ENCODE measurements at regions not wholly inside any gene's neighbourhood (a gene's known extent, or its start where the extent isn't known, plus 50 kb on each side); places are given as distances from the start of the nearest gene placed in this dataset.

- TF ChIP-seq EGR1 (IDR thresholded peaks at IDR 0.05) (no peak), YY1 (IDR thresholded peaks at IDR 0.05; ENCODE audit: low read depth) (no peak), TEAD4 (IDR thresholded peaks at IDR 0.05) (no peak), TAF1 (IDR thresholded peaks at IDR 0.05; ENCODE audit: low read depth) (no peak)
These were observed 2220.8 kb upstream of the PCDH20 start for GRCh38 chr13:63636316-63636993.

- TF ChIP-seq TAF1 (IDR thresholded peaks at IDR 0.05; ENCODE audit: low read depth) = no peak
- no peak for TF ChIP-seq CEBPB (IDR thresholded peaks at IDR 0.05)
- TF ChIP-seq FOXM1 (IDR thresholded peaks at IDR 0.05; ENCODE audit: borderline replicate concordance, low read depth) = no peak
- no peak for TF ChIP-seq REST (IDR thresholded peaks at IDR 0.05; ENCODE audit: low read depth)
- no peak for TF ChIP-seq NFIC (IDR thresholded peaks at IDR 0.05)
- TF ChIP-seq CREB1 (IDR thresholded peaks at IDR 0.05; ENCODE audit: low read depth) = no peak
- TF ChIP-seq TCF12 (IDR thresholded peaks at IDR 0.05; ENCODE audit: low read depth) = no peak
- TF ChIP-seq YY1 (IDR thresholded peaks at IDR 0.05; ENCODE audit: low read depth) = no peak
- TF ChIP-seq EGR1 (IDR thresholded peaks at IDR 0.05) = no peak
- TF ChIP-seq MAX (IDR thresholded peaks at IDR 0.05) = no peak
- no peak for TF ChIP-seq EP300 (IDR thresholded peaks at IDR 0.05; ENCODE audit: borderline replicate concordance)
- no peak for TF ChIP-seq RAD21 (IDR thresholded peaks at IDR 0.05; ENCODE audit: low read depth)
- no peak for TF ChIP-seq ZBTB7A (IDR thresholded peaks at IDR 0.05; ENCODE audit: low read depth)
- no peak for TF ChIP-seq TEAD4 (IDR thresholded peaks at IDR 0.05)
- no peak for TF ChIP-seq USF1 (IDR thresholded peaks at IDR 0.05)
These were observed 2216.7 kb upstream of the PCDH20 start for GRCh38 chr13:63632321-63632720.

- TF ChIP-seq REST (IDR thresholded peaks at IDR 0.05; ENCODE audit: low read depth) (no peak), USF1 (IDR thresholded peaks at IDR 0.05) (no peak), TEAD4 (IDR thresholded peaks at IDR 0.05) (no peak), YY1 (IDR thresholded peaks at IDR 0.05; ENCODE audit: low read depth) (no peak)
These were observed 2215.4 kb upstream of the PCDH20 start for GRCh38 chr13:63631006-63631405.

- TF ChIP-seq RAD21 (IDR thresholded peaks at IDR 0.05; ENCODE audit: low read depth) = no peak
- no peak for TF ChIP-seq EGR1 (IDR thresholded peaks at IDR 0.05)
- no peak for TF ChIP-seq TCF12 (IDR thresholded peaks at IDR 0.05; ENCODE audit: low read depth)
- no peak for TF ChIP-seq ZBTB7A (IDR thresholded peaks at IDR 0.05; ENCODE audit: low read depth)
- no peak for TF ChIP-seq EP300 (IDR thresholded peaks at IDR 0.05; ENCODE audit: borderline replicate concordance)
- TF ChIP-seq FOXM1 (IDR thresholded peaks at IDR 0.05; ENCODE audit: borderline replicate concordance, low read depth) = no peak
- TF ChIP-seq YY1 (IDR thresholded peaks at IDR 0.05; ENCODE audit: low read depth) = no peak
- TF ChIP-seq TEAD4 (IDR thresholded peaks at IDR 0.05) = no peak
- TF ChIP-seq MAX (IDR thresholded peaks at IDR 0.05) = no peak
- TF ChIP-seq TAF1 (IDR thresholded peaks at IDR 0.05; ENCODE audit: low read depth) = no peak
- TF ChIP-seq CREB1 (IDR thresholded peaks at IDR 0.05; ENCODE audit: low read depth) = no peak
- no peak for TF ChIP-seq CEBPB (IDR thresholded peaks at IDR 0.05)
- TF ChIP-seq USF1 (IDR thresholded peaks at IDR 0.05) = no peak
- TF ChIP-seq NFIC (IDR thresholded peaks at IDR 0.05) = no peak
- TF ChIP-seq REST (IDR thresholded peaks at IDR 0.05; ENCODE audit: low read depth) = no peak
These were observed 2213.9 kb upstream of the PCDH20 start for GRCh38 chr13:63629591-63629990.
